H9 (cell line): ENCODE measurements at regions not wholly inside any gene's neighbourhood (a gene's known extent, or its start where the extent isn't known, plus 50 kb on each side); places are given as distances from the start of the nearest gene placed in this dataset.

Experiments used
- DNase-seq: peaks from one replicate; pipeline ENCODE4 v3.0.0-alpha.2; 2017
- H2AFZ ChIP-seq: one replicate; pipeline ENCODE4 v1.6.1; 2013; ENCODE audit warnings: mild to moderate bottlenecking, low read length, control low read depth, moderate library complexity
- H2AK5ac ChIP-seq: 2 replicates; pipeline ENCODE4 v1.6.1; 2013; ENCODE audit warnings: low read length, control low read depth, mixed read lengths; ENCODE audit not compliant: insufficient read length
- H2BK120ac ChIP-seq: one replicate; pipeline ENCODE4 v1.6.1; 2013; ENCODE audit warnings: low read depth, mild to moderate bottlenecking, low read length, control low read depth, inconsistent platforms; ENCODE audit not compliant: poor library complexity, severe bottlenecking
- H2BK12ac ChIP-seq: 2 replicates; pipeline ENCODE4 v1.6.1; 2013; ENCODE audit warnings: low read length, control low read depth, mixed read lengths, low read depth; ENCODE audit not compliant: insufficient read length
- H2BK15ac ChIP-seq: 2 replicates; pipeline ENCODE4 v1.6.1; 2013; ENCODE audit warnings: low read depth, low read length, control low read depth
- H2BK20ac ChIP-seq: one replicate; pipeline ENCODE4 v1.6.1; 2013; ENCODE audit warnings: low read depth, mild to moderate bottlenecking, low read length, control low read depth, inconsistent platforms; ENCODE audit not compliant: poor library complexity, severe bottlenecking
- H2BK5ac ChIP-seq: 2 replicates; pipeline ENCODE4 v1.6.1; 2013; ENCODE audit warnings: low read length, control low read depth, mixed read lengths; ENCODE audit not compliant: insufficient read length
- H3K14ac ChIP-seq: 2 replicates; pipeline ENCODE4 v1.6.1; 2013; ENCODE audit warnings: low read length, control low read depth; ENCODE audit not compliant: insufficient read depth
- H3K18ac ChIP-seq: 2 replicates; pipeline ENCODE4 v1.6.1; 2013; ENCODE audit warnings: low read depth, mild to moderate bottlenecking, mixed read lengths, low read length, control low read depth; ENCODE audit not compliant: insufficient read length
- H3K23ac ChIP-seq: 2 replicates; pipeline ENCODE4 v1.6.1; 2013; ENCODE audit warnings: low read length, control low read depth, mixed read lengths, low read depth; ENCODE audit not compliant: insufficient read length
- H3K23me2 ChIP-seq: 2 replicates; pipeline ENCODE4 v1.6.1; 2013; ENCODE audit warnings: low read depth, mild to moderate bottlenecking, mixed read lengths, low read length, control low read depth; ENCODE audit not compliant: insufficient read length, poor library complexity, severe bottlenecking
- H3K27ac ChIP-seq: 2 replicates; pipeline ENCODE4 v1.5.1; 2013; ENCODE audit warnings: low read length, control low read depth, mixed read lengths, low read depth; ENCODE audit not compliant: insufficient read length
- H3K27me3 ChIP-seq: 2 replicates; pipeline ENCODE4 v1.6.1; 2013; ENCODE audit warnings: low read length, control low read depth, inconsistent platforms; ENCODE audit not compliant: insufficient read depth
- H3K4ac ChIP-seq: 2 replicates; pipeline ENCODE4 v1.6.1; 2013; ENCODE audit warnings: low read depth, mild to moderate bottlenecking, control low read depth, inconsistent platforms, low read length, moderate library complexity
- H3K4me1 ChIP-seq: 2 replicates; pipeline ENCODE4 v1.6.1; 2013; ENCODE audit warnings: low read length, control low read depth, inconsistent platforms; ENCODE audit not compliant: insufficient read depth
- H3K4me2 ChIP-seq: 2 replicates; pipeline ENCODE4 v1.6.1; 2013; ENCODE audit warnings: low read length, control low read depth, mixed read lengths; ENCODE audit not compliant: insufficient read length, insufficient read depth
- H3K56ac ChIP-seq: 2 replicates; pipeline ENCODE4 v1.6.1; 2013; ENCODE audit warnings: low read depth, mild to moderate bottlenecking, mixed read lengths, low read length, control low read depth; ENCODE audit not compliant: insufficient read length
- H3K79me1 ChIP-seq: 2 replicates; pipeline ENCODE4 v1.6.1; 2013; ENCODE audit warnings: low read depth, mild to moderate bottlenecking, moderate library complexity, low read length, control low read depth, inconsistent platforms; ENCODE audit not compliant: insufficient read depth, poor library complexity, severe bottlenecking
- H3K79me2 ChIP-seq: 2 replicates; pipeline ENCODE4 v1.6.1; 2013; ENCODE audit warnings: low read length, control low read depth, inconsistent platforms; ENCODE audit not compliant: insufficient read depth
- H3K9ac ChIP-seq: 2 replicates; pipeline ENCODE4 v1.6.1; 2013; ENCODE audit warnings: low read length, control low read depth, mixed read lengths; ENCODE audit not compliant: insufficient read length; ENCODE audit errors: extremely low read depth
- H3K9me3 ChIP-seq: one replicate; pipeline ENCODE4 v1.6.1; 2013; ENCODE audit warnings: low read depth, low read length, inconsistent platforms; ENCODE audit not compliant: control insufficient read depth
- H3T11ph ChIP-seq: one replicate; pipeline ENCODE4 v1.6.1; 2013; ENCODE audit warnings: mild to moderate bottlenecking, low read length, control low read depth, inconsistent platforms
- H4K20me1 ChIP-seq: one replicate; pipeline ENCODE4 v1.6.1; 2013; ENCODE audit not compliant: control insufficient read depth, insufficient read length, insufficient read depth
- H4K5ac ChIP-seq: 2 replicates; pipeline ENCODE4 v1.6.1; 2013; ENCODE audit warnings: low read depth, mild to moderate bottlenecking, mixed read lengths, low read length, control low read depth; ENCODE audit not compliant: insufficient read length
- H4K8ac ChIP-seq: replicated peaks from 2 replicates; pipeline ENCODE4 v1.6.1; 2013; ENCODE audit warnings: low read length, control low read depth, mixed read lengths, low read depth; ENCODE audit not compliant: insufficient read length
- H4K91ac ChIP-seq: 2 replicates; pipeline ENCODE4 v1.6.1; 2013; ENCODE audit warnings: low read depth, mild to moderate bottlenecking, moderate library complexity, mixed read lengths, low read length, control low read depth; ENCODE audit not compliant: insufficient read length
- H3K27ac Mint-ChIP-seq, 3 experiments: 2 replicates in 2 of 3; 3 replicates in 1 of 3; pipeline ENCODE4 v1.8.0; 2020 to 2021; ENCODE audit warnings: mixed read lengths in 3 of 3, mild to moderate bottlenecking in 1 of 3, moderate library complexity in 1 of 3
- H3K27me3 Mint-ChIP-seq: 2 replicates; pipeline ENCODE4 v1.8.0; 2021; ENCODE audit warnings: low read depth, mild to moderate bottlenecking, moderate library complexity, mixed read lengths
- H3K36me3 Mint-ChIP-seq, 3 experiments: 2 replicates in 2 of 3; 3 replicates in 1 of 3; pipeline ENCODE4 v1.8.0; 2020 to 2021; ENCODE audit warnings: low read depth in 3 of 3, mixed read lengths in 3 of 3; ENCODE audit not compliant: insufficient read depth in 1 of 3
- H3K4me1 Mint-ChIP-seq, 2 experiments: 2 replicates each; pipeline ENCODE4 v1.8.0; 2020; ENCODE audit warnings: mixed read lengths in 2 of 2
- H3K4me3 Mint-ChIP-seq, 2 experiments: 2 replicates in 1 of 2; 3 replicates in 1 of 2; pipeline ENCODE4 v1.8.0; 2020 to 2021; ENCODE audit warnings: mild to moderate bottlenecking in 2 of 2, mixed read lengths in 2 of 2, moderate library complexity in 1 of 2
- H3K9me3 Mint-ChIP-seq, 2 experiments: 2 replicates in 1 of 2; 3 replicates in 1 of 2; pipeline ENCODE4 v1.8.0; 2020; ENCODE audit warnings: mild to moderate bottlenecking in 2 of 2, mixed read lengths in 2 of 2, moderate library complexity in 1 of 2
- WGBS: extraction: QIAGEN DNeasy Blood & Tissue Kit; methylation state at CpG from one replicate; pipeline ENCODE4 v1.1.7; 2013; ENCODE audit warnings: missing lambda C conversion rate, low lambda C conversion rate, mixed read lengths; ENCODE audit not compliant: insufficient read length; ENCODE audit errors: extremely low coverage; 5-methylcytosine and 5-hydroxymethylcytosine counted together
- TF ChIP-seq, protein P1 (sequence below): fragments of 200-600 bp; sonication (generic); conservative IDR thresholded peaks from 3 replicates; pipeline ENCODE4 v1.8.0; 2021; ENCODE audit warnings: antibody characterized with exemption, mild to moderate bottlenecking

DNA sequence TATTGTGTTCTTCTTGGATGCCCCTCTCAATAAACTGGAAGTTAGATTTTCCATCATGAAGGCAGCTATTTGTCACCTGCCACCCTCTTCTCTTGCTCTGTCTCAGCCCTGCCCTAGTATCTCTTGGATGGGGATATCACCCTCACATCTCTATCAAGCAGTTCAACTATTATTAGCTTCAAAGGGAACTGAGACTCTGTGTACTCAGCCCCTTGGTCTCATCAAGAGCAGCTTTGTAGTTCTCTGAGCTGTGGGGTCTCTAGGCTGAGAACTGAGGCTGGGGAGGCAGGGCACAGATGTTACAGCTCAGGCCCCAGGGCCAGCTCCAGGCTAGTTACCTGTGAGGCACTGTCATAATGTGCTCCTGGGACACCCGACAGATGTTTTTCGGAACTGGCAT, 130.3 kb downstream of the DAD1 start:
- Mint-ChIP-seq H3K27me3 (peaks cover 12% of the 10 kb centered on the region; the same call in 1 of the 2 replicates), H3K36me3 (no peaks in the 10 kb centered on the region), H3K9me3 (no peaks in the 10 kb centered on the region), H3K27ac (no peak overlapping the region), H3K4me3 (no peak overlapping the region), H3K4me1 (no peaks in the 10 kb centered on the region)
- Histone ChIP-seq H2BK5ac (no peak overlapping the region), H3K27ac (no peak overlapping the region), H3K4ac (no peak overlapping the region), H3K14ac (no peak overlapping the region), H3K27me3 (no peaks in the 10 kb centered on the region), H2BK12ac (no peak overlapping the region), H2BK15ac (no peak overlapping the region), H3K4me2 (no peak overlapping the region), H3K18ac (no peak overlapping the region), H2BK20ac (no peak overlapping the region), H3K9me3 (no peaks in the 10 kb centered on the region), H2AK5ac (no peak overlapping the region), H3K79me2 (no peaks in the 10 kb centered on the region), H4K5ac (no peak overlapping the region), H3K9ac (no peak overlapping the region), H4K91ac (no peak overlapping the region), H4K20me1 (no peaks in the 10 kb centered on the region), H3K23ac (no peak overlapping the region), H4K8ac (no peak overlapping the region), H2AFZ (no peak overlapping the region), H2BK120ac (no peak overlapping the region), H3K79me1 (no peaks in the 10 kb centered on the region), H3T11ph (no peak overlapping the region), H3K23me2 (no peaks in the 10 kb centered on the region), H3K56ac (no peak overlapping the region), H3K4me1 (no peaks in the 10 kb centered on the region)
- no peak for DNase-seq
- TF ChIP-seq, protein P1, sequence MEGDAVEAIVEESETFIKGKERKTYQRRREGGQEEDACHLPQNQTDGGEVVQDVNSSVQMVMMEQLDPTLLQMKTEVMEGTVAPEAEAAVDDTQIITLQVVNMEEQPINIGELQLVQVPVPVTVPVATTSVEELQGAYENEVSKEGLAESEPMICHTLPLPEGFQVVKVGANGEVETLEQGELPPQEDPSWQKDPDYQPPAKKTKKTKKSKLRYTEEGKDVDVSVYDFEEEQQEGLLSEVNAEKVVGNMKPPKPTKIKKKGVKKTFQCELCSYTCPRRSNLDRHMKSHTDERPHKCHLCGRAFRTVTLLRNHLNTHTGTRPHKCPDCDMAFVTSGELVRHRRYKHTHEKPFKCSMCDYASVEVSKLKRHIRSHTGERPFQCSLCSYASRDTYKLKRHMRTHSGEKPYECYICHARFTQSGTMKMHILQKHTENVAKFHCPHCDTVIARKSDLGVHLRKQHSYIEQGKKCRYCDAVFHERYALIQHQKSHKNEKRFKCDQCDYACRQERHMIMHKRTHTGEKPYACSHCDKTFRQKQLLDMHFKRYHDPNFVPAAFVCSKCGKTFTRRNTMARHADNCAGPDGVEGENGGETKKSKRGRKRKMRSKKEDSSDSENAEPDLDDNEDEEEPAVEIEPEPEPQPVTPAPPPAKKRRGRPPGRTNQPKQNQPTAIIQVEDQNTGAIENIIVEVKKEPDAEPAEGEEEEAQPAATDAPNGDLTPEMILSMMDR = no peak
- WGBS = no CpG with 5 or more reads among the region's 2 CpGs
